ENCODE measurements at regions not wholly inside any gene's neighbourhood (a gene's known extent, or its start where the extent isn't known, plus 50 kb on each side); places are given as distances from the start of the nearest gene placed in this dataset.
"Not testable (repeated sequence)": the region's sequence is repeated elsewhere in the genome, so short reads cannot be mapped to it uniquely, and the experiment has no call there.

DNA sequence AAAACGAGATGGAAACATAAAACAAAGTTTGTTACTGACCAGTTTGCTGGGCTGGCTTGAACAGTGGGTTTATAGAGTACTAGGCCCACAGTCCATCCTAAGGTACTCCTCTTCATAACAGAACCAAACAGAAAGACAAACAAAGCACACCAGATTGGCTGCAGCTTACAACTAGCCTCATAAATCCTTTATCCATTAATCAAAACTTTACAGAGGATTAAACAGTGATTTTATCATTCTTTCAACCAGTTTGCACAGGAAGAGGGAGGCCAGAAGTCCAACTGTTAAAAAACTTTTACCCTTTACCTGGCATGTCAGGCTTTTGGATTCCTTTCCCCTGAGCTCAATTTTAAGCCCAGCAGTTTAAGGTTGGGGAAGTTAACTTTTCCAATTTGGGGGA, 1467.6 kb downstream of the MAT2B start:
- DNase-seq (ENCODE audit: insufficient read length, low spot score): no peak

GRCh38 chr5:164975986-164976385, 1470.6 kb downstream of the MAT2B start:
- FAIRE-seq (no peak), DNase-seq (ENCODE audit: insufficient read length, low spot score) (no peak)

More for the DNA sequence above, 1467.6 kb downstream of the MAT2B start:
- no peak for FAIRE-seq

DNA sequence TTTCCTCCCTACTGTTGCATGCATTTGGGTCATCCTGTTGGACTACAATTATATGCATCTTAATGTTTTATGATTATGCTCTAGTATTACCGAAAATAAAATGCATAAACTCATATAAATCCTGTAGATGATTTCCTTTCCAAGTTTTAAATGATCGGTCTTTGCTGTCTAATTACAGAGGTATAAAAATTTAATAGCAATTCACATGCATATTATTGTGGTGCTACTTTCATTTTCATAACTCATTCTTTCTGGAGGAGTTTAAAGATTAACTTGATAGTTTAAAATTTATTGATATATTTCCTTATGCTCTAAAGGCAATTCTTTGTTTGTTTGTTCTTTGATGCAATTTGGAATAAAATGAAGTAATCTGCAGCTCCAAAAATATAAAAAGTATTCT, 1475.1 kb downstream of the MAT2B start:
- DNase-seq (ENCODE audit: insufficient read length, low spot score) (no peak), FAIRE-seq (no peak)

GRCh38 chr5:164998142-164998541, 1492.7 kb downstream of the MAT2B start:
- DNase-seq (ENCODE audit: insufficient read length, low spot score): no peak
- no peak for FAIRE-seq

GRCh38 chr5:164998590-164998989, 1493.2 kb downstream of the MAT2B start:
- no peak for FAIRE-seq

DNA sequence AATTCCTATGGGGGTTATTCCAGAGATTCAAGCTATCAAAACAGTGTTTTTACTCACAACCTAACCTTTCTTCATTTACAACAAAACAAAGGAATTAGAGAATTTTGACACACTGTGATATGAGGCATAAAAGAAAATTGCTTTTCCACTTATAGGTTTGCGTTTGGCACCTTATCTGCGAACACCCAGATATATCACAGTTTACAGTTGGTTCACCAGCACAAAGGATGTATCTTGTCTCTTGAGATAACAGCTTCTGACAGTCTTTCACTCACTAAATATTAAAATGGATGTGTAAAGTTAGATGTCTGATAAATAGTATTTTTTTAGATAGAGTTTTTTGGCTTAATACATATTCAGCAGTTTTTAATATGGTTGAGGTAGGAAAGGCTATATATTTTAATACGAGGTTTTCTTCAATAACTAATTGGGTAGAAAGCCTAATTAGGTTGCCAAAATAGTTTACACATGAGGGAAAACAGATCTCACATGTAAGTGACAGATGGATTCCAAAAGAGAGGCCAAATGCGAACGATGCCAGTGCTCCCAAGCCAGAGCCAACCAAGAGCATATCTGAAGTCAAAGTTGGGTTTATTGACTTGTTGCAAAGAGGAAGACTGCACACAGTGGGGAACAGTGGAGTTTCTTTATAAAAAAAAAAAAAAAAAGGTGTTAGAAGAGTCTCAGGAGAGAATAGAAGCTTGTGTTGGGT, 1495.2 kb downstream of the MAT2B start:
- DNase-seq (ENCODE audit: insufficient read length, low spot score): no peak
- FAIRE-seq: no peak

More at GRCh38 chr5:164998590-164998989, 1493.2 kb downstream of the MAT2B start:
- no peak for DNase-seq (ENCODE audit: insufficient read length, low spot score)

DNA sequence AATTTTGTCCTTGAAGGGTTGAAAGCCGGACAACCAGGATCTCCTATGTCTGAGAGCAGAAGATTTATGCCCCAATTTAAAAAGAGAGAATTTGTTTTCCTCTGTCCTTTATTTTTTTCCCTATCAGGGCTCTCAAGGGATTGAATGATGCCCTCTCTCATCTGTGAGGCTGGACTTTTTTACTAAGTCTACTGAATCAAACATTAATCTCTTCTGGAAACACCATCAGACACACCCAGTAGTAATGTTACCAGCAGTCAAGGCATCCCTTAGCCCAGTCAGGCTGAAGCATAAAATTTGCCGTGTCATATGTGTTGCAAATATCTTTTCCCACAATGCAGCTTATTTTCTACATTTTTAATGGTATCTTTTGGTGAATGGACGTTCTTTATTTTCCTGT, 1497.9 kb downstream of the MAT2B start:
- DNase-seq (ENCODE audit: insufficient read length, low spot score): no peak
- no peak for FAIRE-seq

GRCh38 chr5:165004175-165004574, 1498.8 kb downstream of the MAT2B start:
- DNase-seq (ENCODE audit: insufficient read length, low spot score) (no peak), FAIRE-seq (no peak)

DNA sequence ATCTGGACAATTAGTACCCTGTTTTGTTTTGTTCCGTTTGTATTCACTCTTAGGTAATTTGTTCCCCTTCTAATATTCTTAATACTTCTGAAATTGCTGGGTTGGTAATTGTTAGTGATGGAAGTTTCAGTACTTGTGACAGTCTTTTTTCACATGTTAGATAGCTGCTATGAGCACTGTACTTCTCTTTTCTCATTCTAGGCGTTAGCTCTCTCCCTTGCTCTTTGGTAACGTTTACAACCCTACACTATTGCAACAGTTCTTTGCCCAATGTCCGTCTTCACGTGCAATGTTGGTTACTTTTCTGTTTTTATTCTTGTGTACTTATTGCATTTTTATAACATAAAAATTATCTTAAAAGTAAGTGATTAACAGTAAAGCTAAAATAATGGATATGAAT, 1509.0 kb downstream of the MAT2B start:
- no peak for FAIRE-seq
- DNase-seq (ENCODE audit: insufficient read length, low spot score): no peak

DNA sequence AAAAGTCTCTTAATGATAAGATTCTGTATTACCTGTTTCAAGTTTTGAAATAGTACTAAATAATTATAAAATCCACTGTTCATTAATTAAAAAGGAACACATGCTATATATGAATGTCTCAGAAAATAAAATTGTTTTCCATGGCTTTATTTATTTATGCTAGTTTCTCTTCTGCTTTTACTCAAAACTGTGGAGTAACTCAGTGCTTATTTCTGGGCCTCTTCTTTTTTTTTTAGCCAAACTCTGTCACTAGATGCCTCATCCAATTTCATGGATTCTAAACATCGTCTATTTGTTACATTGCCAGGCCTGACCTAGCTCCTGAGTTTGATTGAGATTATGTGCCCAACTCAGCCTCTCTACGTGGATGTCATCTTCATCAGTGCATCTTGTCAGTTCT, 1509.7 kb downstream of the MAT2B start:
- FAIRE-seq (no peak), DNase-seq (ENCODE audit: insufficient read length, low spot score) (no peak)

DNA sequence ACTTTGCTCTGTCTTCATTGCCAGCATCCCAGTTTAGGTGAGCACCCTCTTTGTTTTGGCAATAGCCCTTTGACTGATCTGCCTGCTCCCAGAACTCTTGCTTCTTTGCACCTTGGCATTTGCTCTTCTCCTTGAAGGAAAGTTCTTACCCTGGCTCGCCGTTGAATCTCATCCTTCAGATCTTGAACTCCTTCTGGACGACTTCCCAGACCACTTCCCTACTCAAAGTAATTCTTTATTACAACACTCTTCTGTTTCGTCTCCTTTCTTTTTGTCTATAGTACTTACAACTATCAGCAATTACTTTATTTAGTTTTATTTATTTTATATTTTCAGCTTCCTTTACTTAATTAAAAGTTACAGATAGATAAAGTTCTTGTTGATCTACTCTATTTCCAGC, 1510.1 kb downstream of the MAT2B start:
- no peak for FAIRE-seq
- no peak for DNase-seq (ENCODE audit: insufficient read length, low spot score)

DNA sequence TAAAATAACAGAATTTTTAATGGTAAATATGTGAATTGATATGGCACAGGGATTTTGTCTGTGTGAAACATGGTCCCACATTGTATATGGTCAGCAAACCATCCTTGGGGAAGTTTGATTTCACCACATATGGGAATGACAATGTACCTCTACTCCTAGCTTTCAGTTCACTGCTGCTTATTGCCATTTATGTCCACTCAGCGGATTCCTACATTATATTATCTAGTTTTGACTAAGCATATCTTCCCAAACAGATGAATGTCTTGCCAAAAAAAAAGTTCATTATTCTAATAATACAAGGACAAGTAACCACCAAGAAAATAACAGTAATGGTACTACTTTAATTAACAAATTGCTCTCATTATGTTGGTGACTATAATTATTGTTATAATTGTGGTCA, 1521.6 kb downstream of the MAT2B start:
- DNase-seq (ENCODE audit: insufficient read length, low spot score) (no peak), FAIRE-seq (no peak)

- no peak for FAIRE-seq
- no peak for DNase-seq (ENCODE audit: insufficient read length, low spot score)
Measured at GRCh38 chr5:165028356-165028755, 1522.9 kb downstream of the MAT2B start.

GRCh38 chr5:165029099-165029870, 1523.9 kb downstream of the MAT2B start:
- no peak for FAIRE-seq
- DNase-seq (ENCODE audit: insufficient read length, low spot score): no peak

DNA sequence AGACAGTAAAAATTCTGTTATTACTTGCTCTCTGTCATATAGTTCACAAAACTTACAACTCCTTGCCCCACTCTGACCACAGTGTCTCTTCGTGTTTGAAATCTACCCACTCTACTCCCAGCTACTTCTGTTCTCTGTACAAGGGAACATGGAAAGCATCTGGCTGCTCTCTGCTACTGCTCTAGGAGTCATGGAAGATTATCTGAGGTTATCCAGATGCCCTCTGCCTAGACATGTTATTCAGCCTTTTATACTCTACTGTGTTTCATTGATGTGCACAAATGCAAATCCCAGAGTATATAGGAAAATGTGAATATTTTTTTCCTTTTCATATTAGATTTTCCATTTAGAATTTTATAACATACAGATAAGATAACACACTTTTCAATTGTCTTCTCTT, 1525.6 kb downstream of the MAT2B start:
- DNase-seq (ENCODE audit: insufficient read length, low spot score) (no peak), FAIRE-seq (no peak)

GRCh38 chr5:165031371-165031770, 1526.0 kb downstream of the MAT2B start:
- DNase-seq (ENCODE audit: insufficient read length, low spot score) (no peak), FAIRE-seq (no peak)

- DNase-seq (ENCODE audit: insufficient read length, low spot score): no peak
- no peak for FAIRE-seq
Measured at GRCh38 chr5:165035520-165035919, 1530.1 kb downstream of the MAT2B start.

- no peak for DNase-seq (ENCODE audit: insufficient read length, low spot score)
- no peak for FAIRE-seq
Measured at GRCh38 chr5:165039748-165040147, 1534.3 kb downstream of the MAT2B start.

- not testable (repeated sequence) for FAIRE-seq
Measured at GRCh38 chr5:165045941-165046340, 1540.5 kb downstream of the MAT2B start.

DNA sequence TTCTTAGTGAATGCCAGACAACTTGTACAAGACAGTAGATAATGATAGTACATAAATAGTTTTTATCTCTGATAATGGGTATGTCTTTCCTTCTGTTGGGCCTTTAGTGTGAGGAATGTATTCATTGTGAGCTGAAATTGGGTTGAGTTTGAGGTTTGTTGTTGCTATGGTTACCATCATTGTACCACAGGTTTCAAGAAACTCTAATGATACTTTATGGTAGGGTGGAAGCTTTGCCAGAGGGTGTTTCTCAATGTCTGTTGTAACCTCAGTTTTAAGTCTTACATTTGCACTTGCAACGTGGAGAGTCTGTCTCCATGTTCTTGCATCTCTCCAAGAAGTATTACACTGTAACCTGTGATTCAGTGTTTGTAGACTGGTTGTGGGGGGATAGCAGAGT, 1550.1 kb downstream of the MAT2B start:
- no peak for FAIRE-seq
- DNase-seq (ENCODE audit: insufficient read length, low spot score): no peak

More at GRCh38 chr5:165045941-165046340, 1540.5 kb downstream of the MAT2B start:
- DNase-seq (ENCODE audit: insufficient read length, low spot score): not testable (repeated sequence)

GRCh38 chr5:165057145-165057544, 1551.7 kb downstream of the MAT2B start:
- FAIRE-seq (no peak), DNase-seq (ENCODE audit: insufficient read length, low spot score) (no peak)

- FAIRE-seq: no peak
- DNase-seq (ENCODE audit: insufficient read length, low spot score): no peak
Measured at GRCh38 chr5:165066751-165067385, 1561.4 kb downstream of the MAT2B start.
